K562 (cell line): ENCODE measurements at regions not wholly inside any gene's neighbourhood (a gene's known extent, or its start where the extent isn't known, plus 50 kb on each side); places are given as distances from the start of the nearest gene placed in this dataset.

ENCODE experiments used
- ATAC-seq: fragments of 200-7000 bp; cut with Tn5 transposase; 3 replicates; pipeline ENCODE4 v1.9.1; 2020; ENCODE audit warnings: moderate library complexity
- BruUV-seq: library from RNA; stranded (reverse); fragments of 400-500 nt; replicated peaks from 2 replicates; lab custom pipeline; 2021; lab: Mats Ljungman, UMichigan
- CTCF ChIA-PET: fragments of 300-600 bp; formaldehyde crosslinking; extraction: SDS; loops from one replicate; lab custom pipeline; 2021; ENCODE audit warnings: low intra/inter-chr PET ratio; lab: Yijun Ruan, JAX
- POLR2A ChIA-PET: fragments of 300-600, 350-650 bp; sonication (Branson Sonifier 250); formaldehyde crosslinking; extraction: SDS; loops from one replicate; lab custom pipeline; 2021; ENCODE audit warnings: antibody characterized with exemption, inconsistent platforms; lab: Yijun Ruan, JAX
- DNase-seq, 4 experiments: peaks; one replicate each; pipeline versions ENCODE4 v3.0.0 to v3.0.0-alpha.2; 2011 to 2018; ENCODE audit warnings: low spot score in 3 of 4, mixed read lengths in 3 of 4; ENCODE audit errors: extremely low read depth in 1 of 4
- FAIRE-seq: peaks from 2 replicates; lab custom pipeline; 2011; peaks lifted over from hg19 to GRCh38; lab: Jason Lieb, UNC
- H2AFZ ChIP-seq: 2 replicates; pipeline ENCODE4 v1.6.0; 2011; ENCODE audit warnings: low read depth, low read length, control low read depth, inconsistent platforms
- H3K27ac ChIP-seq: fragments of 200-600 bp; 3 replicates; pipeline ENCODE4 v1.8.0; 2011; ENCODE audit warnings: low read depth, mild to moderate bottlenecking, control low read depth, inconsistent platforms, low read length, moderate library complexity, mixed read lengths; ENCODE audit errors: extremely low read depth
- H3K27me3 ChIP-seq, 2 experiments: fragments of 300-600 bp in 1 of 2; 2 replicates in 1 of 2; 3 replicates in 1 of 2; pipeline versions ENCODE4 v1.6.0 to v1.8.0; 2011; ENCODE audit warnings: inconsistent platforms in 2 of 2, low read length in 2 of 2, mild to moderate bottlenecking in 1 of 2, mixed read lengths in 1 of 2, moderate library complexity in 1 of 2; ENCODE audit not compliant: control insufficient read depth in 2 of 2, insufficient read depth in 2 of 2
- H3K36me3 ChIP-seq: fragments of 300-600 bp; 3 replicates; pipeline ENCODE4 v1.8.0; 2011; ENCODE audit warnings: mild to moderate bottlenecking, low read length, inconsistent platforms; ENCODE audit not compliant: control insufficient read depth, insufficient read depth
- H3K4me1 ChIP-seq, 2 experiments: fragments of 200-600 bp in 1 of 2; replicated peaks in 1 of 2; 2 replicates in 1 of 2; 3 replicates in 1 of 2; pipeline versions ENCODE4 v1.5.1 to v1.8.0; 2011; ENCODE audit warnings: inconsistent platforms in 2 of 2, low read length in 2 of 2, mild to moderate bottlenecking in 1 of 2, mixed read lengths in 1 of 2, moderate library complexity in 1 of 2; ENCODE audit not compliant: control insufficient read depth in 2 of 2, insufficient read depth in 2 of 2
- H3K4me2 ChIP-seq: 2 replicates; pipeline ENCODE4 v1.6.1; 2011; ENCODE audit warnings: low read length, control low read depth, inconsistent platforms, mixed read lengths; ENCODE audit not compliant: insufficient read depth
- H3K4me3 ChIP-seq: fragments of 200-600 bp; sonication (generic), shearing (Covaris generic); 2 replicates; pipeline ENCODE4 v1.5.1; 2016; ENCODE audit warnings: control low read depth, inconsistent platforms
- H3K79me2 ChIP-seq: fragments of 200-600 bp; 3 replicates; pipeline ENCODE4 v1.8.0; 2011; ENCODE audit warnings: low read length, inconsistent platforms; ENCODE audit not compliant: control insufficient read depth, insufficient read depth
- H3K9ac ChIP-seq, 2 experiments: 2 replicates each; pipeline versions ENCODE4 v1.6.0 to v1.6.1; 2011; ENCODE audit warnings: low read depth in 2 of 2, low read length in 2 of 2, control low read depth in 1 of 2, inconsistent platforms in 1 of 2, mild to moderate bottlenecking in 1 of 2, mixed read lengths in 1 of 2; ENCODE audit not compliant: insufficient read depth in 1 of 2
- H3K9me1 ChIP-seq: one replicate; pipeline ENCODE4 v1.6.0; 2011; ENCODE audit warnings: inconsistent platforms, mild to moderate bottlenecking, low read length, moderate library complexity; ENCODE audit not compliant: control insufficient read depth, insufficient read depth
- H3K9me3 ChIP-seq: replicated peaks from 2 replicates; pipeline ENCODE4 v1.5.1; 2011; ENCODE audit warnings: low read depth, low read length, inconsistent platforms; ENCODE audit not compliant: control insufficient read depth, insufficient read depth
- H4K20me1 ChIP-seq: replicated peaks from 2 replicates; pipeline ENCODE4 v1.6.1; 2011; ENCODE audit warnings: low read length, inconsistent platforms, mixed read lengths; ENCODE audit not compliant: control insufficient read depth, insufficient read depth
- CBX2 ChIP-seq: fragments of 200-600 bp; sonication (generic); IDR thresholded peaks from one replicate; pipeline ENCODE4 v1.6.1; 2012; ENCODE audit warnings: mild to moderate bottlenecking, low read length, inconsistent platforms; ENCODE audit not compliant: insufficient read depth, poor library complexity, severe bottlenecking
- DIDO1 ChIP-seq: fragments of 450-650 bp; IDR thresholded peaks from 2 replicates; pipeline ENCODE4 v1.6.1; 2016; ENCODE audit warnings: low read depth, missing biosample characterization, missing genetic modification characterization
- MED1 ChIP-seq: sonication (generic); formaldehyde crosslinking; IDR thresholded peaks from 2 replicates; pipeline ENCODE4 v1.8.1; 2023; ENCODE audit warnings: missing genetic modification reagents, borderline replicate concordance
- MYC ChIP-seq, 2 experiments: fragments of 250-450 bp in 1 of 2; sonication (Bioruptor Pico) in 1 of 2; IDR thresholded peaks; 2 replicates each; pipeline versions ENCODE4 v1.5.1 to v1.6.1; 2012 to 2021; ENCODE audit warnings: low read depth in 2 of 2, borderline replicate concordance in 1 of 2, improper control_type of control experiment in 1 of 2, low read length in 1 of 2, mild to moderate bottlenecking in 1 of 2, moderate library complexity in 1 of 2
- NEUROD1 ChIP-seq: fragments of 150-350 bp; IDR thresholded peaks from 2 replicates; pipeline ENCODE4 v1.6.1; 2014; ENCODE audit warnings: borderline replicate concordance, low read length, low read depth; ENCODE audit not compliant: partially characterized antibody
- OTX1 ChIP-seq: fragments of 450-650 bp; formaldehyde crosslinking; IDR thresholded peaks from 2 replicates; pipeline ENCODE4 v1.4.0; 2022; ENCODE audit warnings: mild to moderate bottlenecking
- POLR3G ChIP-seq: IDR thresholded peaks from 2 replicates; pipeline ENCODE4 v1.6.1; 2011; ENCODE audit not compliant: insufficient read length, insufficient replicate concordance; ENCODE audit errors: extremely low read depth
- SAP30 ChIP-seq: fragments of 200-600 bp; sonication (generic); IDR thresholded peaks from 2 replicates; pipeline ENCODE4 v1.6.1; 2012; ENCODE audit warnings: borderline replicate concordance, low read depth, mild to moderate bottlenecking, moderate library complexity, low read length, control low read depth, inconsistent platforms; ENCODE audit not compliant: insufficient read depth, poor library complexity, severe bottlenecking
- SMARCE1 ChIP-seq: fragments of 450-650 bp; IDR thresholded peaks from 2 replicates; pipeline ENCODE4 v1.7.1; 2016; ENCODE audit warnings: mild to moderate bottlenecking
- XRCC5 ChIP-seq: fragments of 200-400 bp; formaldehyde crosslinking; IDR thresholded peaks from 2 replicates; pipeline ENCODE4 v1.6.1; 2017; ENCODE audit warnings: low read depth, mild to moderate bottlenecking, low read length
- ZNF586 ChIP-seq: fragments of 450-650 bp; formaldehyde crosslinking; conservative IDR thresholded peaks from 2 replicates; pipeline ENCODE4 v1.4.0; 2020; ENCODE audit warnings: mild to moderate bottlenecking, moderate library complexity
- ZNF668 ChIP-seq: fragments of 250-450 bp; sonication (Bioruptor Pico); IDR thresholded peaks from 2 replicates; pipeline ENCODE4 v1.8.0; 2022; ENCODE audit warnings: mild to moderate bottlenecking, inconsistent platforms
- WGBS: fragments of 100-300 bp; shearing (Covaris generic); methylation state at CpG from one replicate; pipeline ENCODE4 v1.1.6; 2016; ENCODE audit warnings: low coverage, mixed read lengths; ENCODE audit not compliant: insufficient coverage; ENCODE audit errors: missing lambda C conversion rate; 5-methylcytosine and 5-hydroxymethylcytosine counted together
- in situ Hi-C: fragments of 300-500 bp; cut with MboI; formaldehyde crosslinking; loops from 4 replicates; pipeline ENCODE4 v1.15.0; 2018; ENCODE audit warnings: inconsistent platforms, mixed read lengths
- intact Hi-C: fragments of 100-400 bp; cut with micrococcal nuclease; formaldehyde crosslinking; loops from 2 replicates; pipeline ENCODE4 v1.14.2; 2022
- TF ChIP-seq, protein P1 (sequence below): IDR thresholded peaks from 2 replicates; pipeline ENCODE4 v1.6.1; 2012; ENCODE audit warnings: low read depth, low read length, improper control_type of control experiment, borderline replicate concordance
- TF ChIP-seq, protein P2 (sequence below), 2 experiments: fragments of 450-650 bp; IDR thresholded peaks; 2 replicates each; pipeline ENCODE4 v1.6.1; 2018; ENCODE audit warnings: mild to moderate bottlenecking in 2 of 2, low read depth in 1 of 2; ENCODE audit not compliant: partially characterized antibody in 2 of 2
- TF ChIP-seq, protein P3 (sequence below), 2 experiments: fragments of 450-650 bp; IDR thresholded peaks; 2 replicates each; pipeline ENCODE4 v1.6.1; 2016

- peaks cover 36% of the 10 kb centered on the region; the same call in 2 of the 3 replicates for H3K36me3 ChIP-seq
- ChIA-PET POLR2A (interaction anchor here (0.8 kb wide), 1 partner anchor 11 kb away, joined by 3 read pairs; no protein-coding TSS in a partner anchor), CTCF (no interaction called here)
- no peak overlapping the region for H3K9ac ChIP-seq
- H3K27me3 ChIP-seq: no peaks in the 10 kb centered on the region
- H3K4me1 ChIP-seq: no peaks in the 10 kb centered on the region; a peak in 2 of 5 replicates
- peaks cover 21% of the 10 kb centered on the region for H4K20me1 ChIP-seq
- H3K27ac ChIP-seq: no peak overlapping the region
- no peaks in the 10 kb centered on the region for H3K9me1 ChIP-seq
- peaks cover 52% of the 10 kb centered on the region for H3K79me2 ChIP-seq
- no peak for DNase-seq
- no peak overlapping the region for H3K4me2 ChIP-seq
- no peak overlapping the region for H2AFZ ChIP-seq
- intact Hi-C loops: no loop called here
- no peak overlapping the region for H3K4me3 ChIP-seq
- BruUV-seq: no TSS peak
- in situ Hi-C loops: no loop called here
- WGBS: 81% methylated on average over 5 of the region's 18 CpGs
- no peak for ATAC-seq
- H3K9me3 ChIP-seq: no peaks in the 10 kb centered on the region
- no peak for FAIRE-seq
- TF ChIP-seq SAP30 (no peak), POLR3G (no peak), MED1 (CRISPR knock-in tag) (no peak), ZNF668 (CRISPR knock-in tag) (no peak), CBX2 (no peak), OTX1 (CRISPR knock-in tag) (no peak), DIDO1 (tag) (no peak), MYC (IDR thresholded peaks at IDR 0.05; ENCODE audit: low read depth, low read length) (no peak), MYC (CRISPR knock-in tag; IDR thresholded peaks at IDR 0.05; ENCODE audit: borderline replicate concordance, low read depth) (no peak), XRCC5 (no peak), NEUROD1 (no peak), SMARCE1 (no peak), ZNF586 (CRISPR knock-in tag) (no peak)
- TF ChIP-seq, protein P1, sequence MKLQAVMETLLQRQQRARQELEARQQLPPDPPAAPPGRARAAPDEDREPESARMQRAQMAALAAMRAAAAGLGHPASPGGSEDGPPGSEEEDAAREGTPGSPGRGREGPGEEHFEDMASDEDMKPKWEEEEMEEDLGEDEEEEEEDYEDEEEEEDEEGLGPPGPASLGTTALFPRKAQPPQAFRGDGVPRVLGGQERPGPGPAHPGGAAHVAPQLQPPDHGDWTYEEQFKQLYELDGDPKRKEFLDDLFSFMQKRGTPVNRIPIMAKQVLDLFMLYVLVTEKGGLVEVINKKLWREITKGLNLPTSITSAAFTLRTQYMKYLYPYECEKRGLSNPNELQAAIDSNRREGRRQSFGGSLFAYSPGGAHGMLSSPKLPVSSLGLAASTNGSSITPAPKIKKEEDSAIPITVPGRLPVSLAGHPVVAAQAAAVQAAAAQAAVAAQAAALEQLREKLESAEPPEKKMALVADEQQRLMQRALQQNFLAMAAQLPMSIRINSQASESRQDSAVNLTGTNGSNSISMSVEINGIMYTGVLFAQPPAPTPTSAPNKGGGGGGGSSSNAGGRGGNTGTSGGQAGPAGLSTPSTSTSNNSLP: no peak
- TF ChIP-seq, protein P2, sequence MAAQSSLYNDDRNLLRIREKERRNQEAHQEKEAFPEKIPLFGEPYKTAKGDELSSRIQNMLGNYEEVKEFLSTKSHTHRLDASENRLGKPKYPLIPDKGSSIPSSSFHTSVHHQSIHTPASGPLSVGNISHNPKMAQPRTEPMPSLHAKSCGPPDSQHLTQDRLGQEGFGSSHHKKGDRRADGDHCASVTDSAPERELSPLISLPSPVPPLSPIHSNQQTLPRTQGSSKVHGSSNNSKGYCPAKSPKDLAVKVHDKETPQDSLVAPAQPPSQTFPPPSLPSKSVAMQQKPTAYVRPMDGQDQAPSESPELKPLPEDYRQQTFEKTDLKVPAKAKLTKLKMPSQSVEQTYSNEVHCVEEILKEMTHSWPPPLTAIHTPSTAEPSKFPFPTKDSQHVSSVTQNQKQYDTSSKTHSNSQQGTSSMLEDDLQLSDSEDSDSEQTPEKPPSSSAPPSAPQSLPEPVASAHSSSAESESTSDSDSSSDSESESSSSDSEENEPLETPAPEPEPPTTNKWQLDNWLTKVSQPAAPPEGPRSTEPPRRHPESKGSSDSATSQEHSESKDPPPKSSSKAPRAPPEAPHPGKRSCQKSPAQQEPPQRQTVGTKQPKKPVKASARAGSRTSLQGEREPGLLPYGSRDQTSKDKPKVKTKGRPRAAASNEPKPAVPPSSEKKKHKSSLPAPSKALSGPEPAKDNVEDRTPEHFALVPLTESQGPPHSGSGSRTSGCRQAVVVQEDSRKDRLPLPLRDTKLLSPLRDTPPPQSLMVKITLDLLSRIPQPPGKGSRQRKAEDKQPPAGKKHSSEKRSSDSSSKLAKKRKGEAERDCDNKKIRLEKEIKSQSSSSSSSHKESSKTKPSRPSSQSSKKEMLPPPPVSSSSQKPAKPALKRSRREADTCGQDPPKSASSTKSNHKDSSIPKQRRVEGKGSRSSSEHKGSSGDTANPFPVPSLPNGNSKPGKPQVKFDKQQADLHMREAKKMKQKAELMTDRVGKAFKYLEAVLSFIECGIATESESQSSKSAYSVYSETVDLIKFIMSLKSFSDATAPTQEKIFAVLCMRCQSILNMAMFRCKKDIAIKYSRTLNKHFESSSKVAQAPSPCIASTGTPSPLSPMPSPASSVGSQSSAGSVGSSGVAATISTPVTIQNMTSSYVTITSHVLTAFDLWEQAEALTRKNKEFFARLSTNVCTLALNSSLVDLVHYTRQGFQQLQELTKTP (IDR thresholded peaks at IDR 0.05; ENCODE audit: low read depth in 1 of 2, partially characterized antibody in 2 of 2): no peak
- TF ChIP-seq, protein P3, sequence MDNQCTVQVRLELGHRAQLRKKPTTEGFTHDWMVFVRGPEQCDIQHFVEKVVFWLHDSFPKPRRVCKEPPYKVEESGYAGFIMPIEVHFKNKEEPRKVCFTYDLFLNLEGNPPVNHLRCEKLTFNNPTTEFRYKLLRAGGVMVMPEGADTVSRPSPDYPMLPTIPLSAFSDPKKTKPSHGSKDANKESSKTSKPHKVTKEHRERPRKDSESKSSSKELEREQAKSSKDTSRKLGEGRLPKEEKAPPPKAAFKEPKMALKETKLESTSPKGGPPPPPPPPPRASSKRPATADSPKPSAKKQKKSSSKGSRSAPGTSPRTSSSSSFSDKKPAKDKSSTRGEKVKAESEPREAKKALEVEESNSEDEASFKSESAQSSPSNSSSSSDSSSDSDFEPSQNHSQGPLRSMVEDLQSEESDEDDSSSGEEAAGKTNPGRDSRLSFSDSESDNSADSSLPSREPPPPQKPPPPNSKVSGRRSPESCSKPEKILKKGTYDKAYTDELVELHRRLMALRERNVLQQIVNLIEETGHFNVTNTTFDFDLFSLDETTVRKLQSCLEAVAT (IDR thresholded peaks at IDR 0.05): no peak
Measured at GRCh38 chr22:49589811-49590210, 237.9 kb downstream of the BRD1 start.
